T-helper 17 cell (primary cell): ENCODE measurements at regions not wholly inside any gene's neighbourhood (a gene's known extent, or its start where the extent isn't known, plus 50 kb on each side); places are given as distances from the start of the nearest gene placed in this dataset.

Experiments
- ATAC-seq: fragments of 150-1000 bp; cut with Tn5 transposase; 2 replicates; pipeline ENCODE4 v1.10.0; 2021; ENCODE audit warnings: mild to moderate bottlenecking, moderate library complexity
- DNase-seq, 3 donors: peaks; one replicate each; pipeline versions ENCODE4 v3.0.0 to v3.0.0-alpha.2; 2020 to 2021
- H3K9me3 ChIP-seq: one replicate; pipeline ENCODE4 v1.7.0; 2013; ENCODE audit warnings: low read length, mild to moderate bottlenecking; ENCODE audit not compliant: control insufficient read depth, poor library complexity, severe bottlenecking
- H3K27ac Mint-ChIP-seq: one replicate; pipeline ENCODE4 v1.8.0; 2022; ENCODE audit warnings: mild to moderate bottlenecking, moderate library complexity, mixed read lengths
- H3K27me3 Mint-ChIP-seq: one replicate; pipeline ENCODE4 v1.8.0; 2022; ENCODE audit warnings: mixed read lengths
- H3K36me3 Mint-ChIP-seq: one replicate; pipeline ENCODE4 v1.8.0; 2022; ENCODE audit warnings: low read depth, mixed read lengths
- H3K4me1 Mint-ChIP-seq: one replicate; pipeline ENCODE4 v1.8.0; 2022; ENCODE audit warnings: mild to moderate bottlenecking, mixed read lengths
- H3K4me3 Mint-ChIP-seq: one replicate; pipeline ENCODE4 v1.8.0; 2022; ENCODE audit warnings: mild to moderate bottlenecking, moderate library complexity, mixed read lengths

GRCh38 chr1:165147799-165148198 is 208.7 kb downstream of the LMX1A start:
- no peaks in the 10 kb centered on the region for H3K9me3 ChIP-seq
- no peak for ATAC-seq
- Mint-ChIP-seq H3K4me3 (no peak overlapping the region), H3K27ac (no peak overlapping the region), H3K36me3 (no peaks in the 10 kb centered on the region), H3K4me1 (peaks cover 5% of the 10 kb centered on the region), H3K27me3 (no peaks in the 10 kb centered on the region)
- no peak for DNase-seq

GRCh38 chr1:165144757-165145397 is 211.6 kb downstream of the LMX1A start:
- DNase-seq: no peak
- no peaks in the 10 kb centered on the region for H3K36me3 Mint-ChIP-seq
- no peak for ATAC-seq
- no peaks in the 10 kb centered on the region for H3K27me3 Mint-ChIP-seq
- H3K4me3 Mint-ChIP-seq: no peak overlapping the region
- H3K27ac Mint-ChIP-seq: no peak overlapping the region
- H3K9me3 ChIP-seq: no peaks in the 10 kb centered on the region
- H3K4me1 Mint-ChIP-seq: peaks cover 2% of the 10 kb centered on the region

- ATAC-seq: no peak
- H3K9me3 ChIP-seq: no peaks in the 10 kb centered on the region
- H3K4me3 Mint-ChIP-seq: no peak overlapping the region
- peaks cover 2% of the 10 kb centered on the region for H3K4me1 Mint-ChIP-seq
- H3K36me3 Mint-ChIP-seq: no peaks in the 10 kb centered on the region
- DNase-seq: no peak
- H3K27me3 Mint-ChIP-seq: no peaks in the 10 kb centered on the region
- H3K27ac Mint-ChIP-seq: no peak overlapping the region
Measured at GRCh38 chr1:165143437-165144065, 213.0 kb downstream of the LMX1A start.

GRCh38 chr1:165138960-165139359 is 217.6 kb downstream of the LMX1A start:
- H3K4me3 Mint-ChIP-seq: no peak overlapping the region

GRCh38 chr1:165137551-165138316 is 218.8 kb downstream of the LMX1A start:
- no peak for DNase-seq
- Mint-ChIP-seq H3K4me1 (no peaks in the 10 kb centered on the region), H3K27me3 (peaks cover 4% of the 10 kb centered on the region), H3K27ac (no peak overlapping the region), H3K36me3 (no peaks in the 10 kb centered on the region), H3K4me3 (no peak overlapping the region)
- ATAC-seq: no peak
- no peaks in the 10 kb centered on the region for H3K9me3 ChIP-seq

More at GRCh38 chr1:165138960-165139359, 217.6 kb downstream of the LMX1A start:
- peaks cover 4% of the 10 kb centered on the region for H3K27me3 Mint-ChIP-seq
- no peak overlapping the region for H3K27ac Mint-ChIP-seq
- H3K36me3 Mint-ChIP-seq: no peaks in the 10 kb centered on the region
- no peaks in the 10 kb centered on the region for H3K4me1 Mint-ChIP-seq
- H3K9me3 ChIP-seq: no peaks in the 10 kb centered on the region
- DNase-seq: no peak
- no peak for ATAC-seq

GRCh38 chr1:165134431-165134830 is 222.1 kb downstream of the LMX1A start:
- DNase-seq (no peak), ATAC-seq (no peak)
- Mint-ChIP-seq H3K27me3 (peaks cover 4% of the 10 kb centered on the region), H3K27ac (no peak overlapping the region), H3K4me3 (no peak overlapping the region), H3K36me3 (no peaks in the 10 kb centered on the region), H3K4me1 (no peaks in the 10 kb centered on the region)
- H3K9me3 ChIP-seq: no peaks in the 10 kb centered on the region

- Mint-ChIP-seq H3K4me1 (no peaks in the 10 kb centered on the region), H3K27me3 (no peaks in the 10 kb centered on the region), H3K36me3 (no peaks in the 10 kb centered on the region), H3K4me3 (no peak overlapping the region), H3K27ac (no peak overlapping the region)
- ATAC-seq (no peak), DNase-seq (no peak)
- no peaks in the 10 kb centered on the region for H3K9me3 ChIP-seq
Measured at GRCh38 chr1:165129568-165130164, 226.8 kb downstream of the LMX1A start.

GRCh38 chr1:165124772-165125171 is 231.7 kb downstream of the LMX1A start:
- no peaks in the 10 kb centered on the region for H3K4me1 Mint-ChIP-seq
- H3K9me3 ChIP-seq: no peaks in the 10 kb centered on the region
- no peak for DNase-seq
- peaks cover 24% of the 10 kb centered on the region for H3K27me3 Mint-ChIP-seq
- H3K36me3 Mint-ChIP-seq: no peaks in the 10 kb centered on the region
- no peak overlapping the region for H3K4me3 Mint-ChIP-seq
- ATAC-seq: no peak
- H3K27ac Mint-ChIP-seq: no peak overlapping the region

- peaks cover 2% of the 10 kb centered on the region for H3K4me1 Mint-ChIP-seq
- H3K9me3 ChIP-seq: no peaks in the 10 kb centered on the region
- peaks cover 57% of the 10 kb centered on the region for H3K27me3 Mint-ChIP-seq
- ATAC-seq (no peak), DNase-seq (no peak)
- H3K36me3 Mint-ChIP-seq: peaks cover 2% of the 10 kb centered on the region
- H3K27ac Mint-ChIP-seq: no peak overlapping the region
- H3K4me3 Mint-ChIP-seq: no peak overlapping the region
Measured at GRCh38 chr1:165119086-165119485, 237.4 kb downstream of the LMX1A start.

GRCh38 chr1:165117482-165117881 is 239.0 kb downstream of the LMX1A start:
- Mint-ChIP-seq H3K36me3 (peaks cover 2% of the 10 kb centered on the region), H3K4me3 (no peak overlapping the region), H3K27ac (no peak overlapping the region), H3K4me1 (peaks cover 2% of the 10 kb centered on the region), H3K27me3 (peaks cover 57% of the 10 kb centered on the region)
- DNase-seq (no peak), ATAC-seq (no peak)
- H3K9me3 ChIP-seq: no peaks in the 10 kb centered on the region

- H3K4me1 Mint-ChIP-seq: peaks cover 2% of the 10 kb centered on the region
- no peak overlapping the region for H3K27ac Mint-ChIP-seq
- H3K9me3 ChIP-seq: no peaks in the 10 kb centered on the region
- H3K27me3 Mint-ChIP-seq: peaks cover 60% of the 10 kb centered on the region
- DNase-seq (no peak), ATAC-seq (no peak)
- H3K36me3 Mint-ChIP-seq: peaks cover 2% of the 10 kb centered on the region
- H3K4me3 Mint-ChIP-seq: no peak overlapping the region
Measured at GRCh38 chr1:165116732-165117131, 239.8 kb downstream of the LMX1A start.

GRCh38 chr1:165116171-165116570 is 240.3 kb downstream of the LMX1A start:
- ATAC-seq: no peak
- peaks cover 64% of the 10 kb centered on the region for H3K27me3 Mint-ChIP-seq
- H3K27ac Mint-ChIP-seq: no peak overlapping the region
- DNase-seq: no peak
- H3K4me3 Mint-ChIP-seq: no peak overlapping the region
- peaks cover 2% of the 10 kb centered on the region for H3K36me3 Mint-ChIP-seq
- no peaks in the 10 kb centered on the region for H3K9me3 ChIP-seq
- H3K4me1 Mint-ChIP-seq: peaks cover 2% of the 10 kb centered on the region

- DNase-seq (no peak), ATAC-seq (no peak)
- Mint-ChIP-seq H3K4me1 (peaks cover 2% of the 10 kb centered on the region), H3K27ac (no peak overlapping the region), H3K4me3 (no peak overlapping the region), H3K27me3 (peaks cover 54% of the 10 kb centered on the region), H3K36me3 (peaks cover 2% of the 10 kb centered on the region)
- no peaks in the 10 kb centered on the region for H3K9me3 ChIP-seq
Measured at GRCh38 chr1:165114889-165115285, 241.6 kb downstream of the LMX1A start.
